HG03520 (cell line): ENCODE measurements at regions not wholly inside any gene's neighbourhood (a gene's known extent, or its start where the extent isn't known, plus 50 kb on each side); places are given as distances from the start of the nearest gene placed in this dataset.

Source experiments
- ATAC-seq: cut with Tn5 transposase; IDR thresholded peaks from one replicate; pipeline ENCODE4 v1.9.1; 2021; ENCODE audit warnings: mild to moderate bottlenecking, moderate library complexity; ENCODE audit not compliant: unreplicated experiment

DNA sequence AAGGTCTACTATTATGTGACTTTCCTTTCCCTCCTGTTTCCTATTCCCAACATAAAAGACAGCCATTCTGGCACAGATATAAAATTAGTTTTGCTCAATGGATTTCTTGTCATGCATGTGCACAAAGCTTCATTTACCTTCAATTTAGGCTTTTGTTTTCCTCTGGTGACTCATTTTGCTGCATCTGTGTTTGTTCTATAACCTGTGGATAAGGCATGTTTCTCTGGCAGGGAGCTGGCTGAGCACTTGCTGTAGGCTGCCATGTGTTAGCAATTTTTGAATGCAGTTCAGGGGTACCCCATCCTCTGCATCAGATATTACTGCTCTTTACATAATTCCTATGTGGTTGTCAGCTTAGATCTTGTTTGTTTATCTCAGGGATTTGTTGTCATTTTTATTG, 202.8 kb upstream of the GRID2 start:
- no peak for ATAC-seq

DNA sequence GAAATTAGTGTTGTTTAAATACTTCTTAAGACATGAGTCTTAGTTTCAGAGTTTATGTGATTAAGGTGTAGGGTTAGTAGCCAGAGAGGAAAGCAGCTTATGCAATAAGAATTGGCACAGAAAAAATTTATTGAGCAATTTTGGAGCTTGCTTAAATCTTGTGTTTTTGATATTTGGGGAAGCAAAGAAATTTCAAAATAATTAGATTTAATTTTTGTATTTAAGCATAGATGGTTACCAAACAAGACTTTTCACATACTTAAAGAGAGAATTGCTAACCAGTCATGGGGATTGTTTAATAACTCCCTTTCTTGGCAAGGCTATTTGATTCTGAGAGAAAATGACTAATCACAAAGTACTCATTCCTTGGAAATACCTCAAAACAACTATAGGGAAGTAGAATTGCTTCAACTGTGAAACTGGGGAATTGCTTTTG, 202.0 kb upstream of the GRID2 start:
- no peak for ATAC-seq

DNA sequence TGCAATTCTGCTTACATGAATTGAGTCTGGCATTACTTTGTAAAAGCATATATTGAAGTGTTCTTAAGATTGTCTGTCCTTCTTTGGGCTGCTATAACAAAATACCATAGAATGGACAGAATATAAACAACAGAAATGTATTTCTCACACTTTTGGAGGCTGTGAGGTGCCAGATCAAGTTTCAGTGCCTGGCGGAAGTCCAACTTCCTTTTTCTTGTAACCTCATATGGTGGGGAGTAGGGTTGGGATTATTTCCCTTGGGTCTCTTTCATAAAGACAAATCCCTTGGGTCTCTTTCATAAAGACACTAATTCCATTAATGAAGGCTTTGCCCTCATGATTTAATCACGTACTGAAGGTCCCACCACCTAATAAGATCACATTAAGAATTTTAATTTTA, 199.3 kb upstream of the GRID2 start:
- ATAC-seq = no peak

DNA sequence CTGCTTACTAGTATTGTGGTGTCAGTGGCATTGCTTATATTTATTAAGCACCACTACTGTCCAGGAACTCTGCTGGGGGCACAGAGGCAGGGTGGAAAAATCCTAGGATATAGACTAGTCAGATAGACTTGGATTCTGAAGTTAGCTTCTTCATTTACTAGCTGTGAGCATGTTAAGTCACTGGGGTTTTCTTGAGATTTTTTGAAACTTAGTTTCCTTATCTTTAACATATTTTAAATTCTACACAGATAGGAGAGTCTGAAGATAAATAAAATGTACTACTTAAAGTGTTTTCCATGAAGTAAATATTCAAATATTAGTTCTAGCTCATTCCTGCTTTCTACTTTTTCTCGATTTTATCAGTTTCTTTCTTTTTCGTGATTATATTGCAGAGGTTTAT, 196.9 kb upstream of the GRID2 start:
- ATAC-seq = no peak

DNA sequence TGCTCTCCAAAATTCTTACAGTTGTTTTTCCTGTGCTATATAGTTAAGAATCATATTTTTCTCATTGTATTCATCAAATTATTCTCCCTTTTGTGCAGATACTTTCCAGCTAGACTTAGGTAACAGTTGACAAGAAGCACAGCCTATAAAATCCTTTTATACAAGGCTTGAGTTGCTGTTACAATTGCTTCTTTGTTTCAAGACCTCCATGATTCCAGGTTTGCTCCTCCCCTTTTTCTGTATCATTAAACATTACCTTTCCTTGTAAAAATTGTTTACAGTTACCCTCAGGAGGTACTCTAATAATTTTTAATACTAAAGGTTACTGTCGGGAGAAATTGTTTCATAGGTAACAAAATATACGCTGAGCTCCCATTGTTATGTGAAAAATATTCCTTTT, 192.3 kb upstream of the GRID2 start:
- ATAC-seq = no peak

DNA sequence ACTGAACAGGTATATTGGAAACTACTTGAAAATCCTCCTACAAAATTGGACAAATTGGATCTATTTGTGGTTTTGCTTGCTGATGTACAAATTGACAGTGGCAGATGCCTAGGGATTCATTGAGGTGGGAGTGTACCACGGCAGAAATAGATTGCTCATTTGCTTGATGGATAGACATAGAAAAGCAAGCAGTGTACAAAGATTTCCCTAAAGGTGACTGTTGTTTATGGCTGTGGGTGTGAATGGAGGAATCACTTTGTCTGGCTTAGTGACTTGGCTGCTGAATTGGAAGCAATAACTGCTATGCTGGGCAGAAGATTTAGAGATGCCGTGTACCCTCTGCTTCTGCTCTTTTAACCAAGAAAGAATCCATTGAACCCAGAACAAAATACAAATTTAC, 191.0 kb upstream of the GRID2 start:
- no peak for ATAC-seq

DNA sequence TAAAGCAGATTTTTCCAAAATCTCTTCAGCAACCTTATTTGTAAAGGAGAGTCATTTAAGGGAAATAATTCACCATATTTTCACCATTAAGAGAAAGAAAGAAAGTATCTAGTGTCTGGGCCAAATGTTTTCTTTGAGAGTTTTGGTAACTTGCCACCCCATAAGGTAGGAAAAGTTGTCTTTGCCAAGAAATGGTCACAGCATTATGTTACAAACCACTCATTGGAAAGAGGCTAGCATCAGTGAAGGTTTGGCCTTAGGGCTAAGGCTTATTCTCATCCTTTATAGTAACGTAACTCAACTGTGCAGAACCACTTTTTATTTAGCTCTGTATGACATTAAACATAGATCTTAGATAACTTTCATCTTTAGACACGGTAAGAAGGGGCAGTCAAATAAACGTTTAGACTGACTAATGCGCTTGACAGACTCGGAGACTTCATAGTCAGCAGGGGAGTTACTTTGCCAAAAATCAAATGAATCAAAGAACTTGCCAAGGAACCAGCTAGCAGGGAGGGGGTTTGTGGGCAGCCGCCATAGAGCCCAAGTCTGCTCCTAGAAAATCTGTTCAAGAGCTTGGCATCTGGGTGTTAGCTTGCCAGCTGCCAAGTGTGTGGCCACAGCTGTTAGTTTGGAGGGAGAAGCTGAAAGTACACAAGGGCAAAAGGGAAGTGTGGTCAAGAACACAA, 182.8 kb upstream of the GRID2 start:
- ATAC-seq = no peak

DNA sequence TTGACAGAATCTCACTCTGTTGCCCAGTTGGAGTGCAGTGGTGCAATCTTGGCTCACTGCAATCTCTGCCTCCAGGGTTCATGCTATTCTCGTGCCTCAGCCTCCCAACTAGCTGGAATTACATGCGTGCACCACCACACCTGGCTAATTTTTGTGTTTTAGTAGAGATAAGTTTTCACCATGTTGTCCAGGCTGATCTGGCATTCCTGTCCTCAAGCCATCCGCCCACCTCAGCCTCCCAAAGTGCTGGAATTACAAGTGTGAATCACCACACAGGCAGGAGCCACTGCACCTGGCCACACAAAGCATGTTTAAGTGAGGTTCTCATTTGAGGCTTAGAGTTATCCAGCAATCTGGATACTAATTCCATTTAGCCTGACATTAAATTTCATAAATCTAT, 180.9 kb upstream of the GRID2 start:
- no peak for ATAC-seq

DNA sequence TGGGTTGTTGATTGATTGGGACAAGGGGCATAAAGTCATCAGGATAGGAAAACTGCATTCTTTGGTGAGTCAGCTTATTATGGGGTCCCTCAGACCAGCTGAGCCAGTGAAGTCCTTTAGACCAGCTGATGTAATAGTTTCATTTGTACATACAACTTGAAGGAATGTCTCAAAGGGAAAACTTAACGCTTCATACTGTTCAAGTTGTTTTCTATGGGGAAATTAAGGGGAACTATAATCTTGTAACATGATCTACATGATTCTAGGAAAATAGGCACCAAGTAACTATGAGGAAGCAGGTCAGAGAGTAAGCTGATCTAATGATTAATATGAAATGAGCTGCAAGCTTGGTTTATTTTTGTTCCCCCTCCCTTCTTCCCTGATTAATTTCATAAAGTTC, 175.1 kb upstream of the GRID2 start:
- no peak for ATAC-seq

DNA sequence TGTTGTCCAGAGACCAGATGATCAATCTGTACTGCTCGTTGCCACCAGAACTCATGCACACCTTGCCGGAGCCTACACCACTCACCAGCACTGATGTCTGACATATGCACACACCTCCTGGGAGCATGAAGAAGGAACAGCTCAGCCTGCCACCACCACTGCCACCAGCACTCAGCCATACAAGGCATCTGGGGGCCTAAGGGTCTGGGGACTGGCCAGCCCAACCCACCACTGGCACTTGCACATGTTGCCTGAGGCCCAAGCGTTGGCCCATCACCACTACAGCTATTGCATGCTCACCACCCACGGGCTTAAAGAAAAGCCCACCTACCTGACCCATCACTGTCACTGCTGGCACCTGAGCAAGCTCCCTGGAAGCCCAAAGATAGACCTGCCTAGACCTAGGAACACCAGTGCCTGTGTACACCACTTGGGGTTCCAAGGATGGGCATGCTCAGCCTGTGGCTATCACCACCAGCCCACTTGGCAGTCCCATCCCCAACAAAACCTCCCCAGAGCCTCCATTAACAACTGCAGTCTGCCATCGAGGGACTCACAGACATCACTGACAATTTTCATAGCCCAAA, 174.3 kb upstream of the GRID2 start:
- no peak for ATAC-seq

DNA sequence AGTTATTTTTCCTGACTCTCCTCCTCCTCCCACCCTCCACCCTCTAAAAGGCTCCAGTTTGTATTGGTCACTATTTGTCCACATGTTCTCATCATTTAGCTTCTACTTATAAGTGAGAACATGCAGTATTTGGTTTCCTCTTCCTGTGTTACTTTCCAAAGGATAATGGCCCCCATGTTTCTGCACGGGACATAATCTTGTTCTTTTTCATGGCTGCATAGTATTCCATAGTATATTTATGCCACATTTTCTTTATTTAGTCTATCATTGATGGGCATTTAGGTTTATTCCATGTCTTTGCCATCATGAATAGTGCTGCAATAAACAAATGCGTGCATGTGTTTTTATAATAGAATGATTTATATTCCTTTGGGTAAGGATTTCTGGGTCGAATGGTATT, 167.3 kb upstream of the GRID2 start:
- no peak for ATAC-seq

DNA sequence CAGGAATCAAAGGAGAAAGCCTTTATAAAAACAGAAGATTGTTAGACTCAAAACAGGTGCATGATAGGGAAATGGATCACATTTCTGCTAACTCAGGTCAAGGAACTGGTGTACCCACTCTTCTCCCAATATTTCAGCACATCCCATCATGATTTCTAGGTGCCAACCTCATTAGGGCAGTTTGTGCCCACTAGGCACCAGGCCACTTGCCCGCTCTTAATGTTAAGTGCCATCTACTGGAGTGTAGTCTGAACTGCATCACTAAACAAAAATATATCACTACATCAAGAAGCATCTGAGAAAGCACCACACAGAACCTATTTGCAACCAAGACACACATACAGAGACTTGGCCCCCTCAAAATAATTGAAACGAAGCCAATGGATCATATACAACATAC, 140.4 kb upstream of the GRID2 start:
- no peak for ATAC-seq

DNA sequence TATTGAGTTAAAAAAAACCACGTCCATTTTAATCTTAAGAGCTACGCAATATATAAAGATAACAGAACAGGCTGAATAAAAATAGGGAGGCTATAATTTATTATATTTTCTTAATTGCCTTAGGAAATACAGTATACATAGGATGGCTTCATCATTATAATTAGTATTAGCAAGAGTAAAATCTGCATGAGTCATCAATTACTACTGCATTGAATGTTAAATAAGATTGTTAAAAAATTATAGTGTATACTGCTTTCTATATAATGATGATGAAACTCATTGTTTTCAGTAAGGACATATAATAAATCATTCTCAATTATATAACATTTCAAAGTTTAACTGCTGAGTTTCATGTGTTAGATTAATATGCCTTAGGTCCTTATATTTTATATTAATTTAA, 133.4 kb upstream of the GRID2 start:
- no peak for ATAC-seq

DNA sequence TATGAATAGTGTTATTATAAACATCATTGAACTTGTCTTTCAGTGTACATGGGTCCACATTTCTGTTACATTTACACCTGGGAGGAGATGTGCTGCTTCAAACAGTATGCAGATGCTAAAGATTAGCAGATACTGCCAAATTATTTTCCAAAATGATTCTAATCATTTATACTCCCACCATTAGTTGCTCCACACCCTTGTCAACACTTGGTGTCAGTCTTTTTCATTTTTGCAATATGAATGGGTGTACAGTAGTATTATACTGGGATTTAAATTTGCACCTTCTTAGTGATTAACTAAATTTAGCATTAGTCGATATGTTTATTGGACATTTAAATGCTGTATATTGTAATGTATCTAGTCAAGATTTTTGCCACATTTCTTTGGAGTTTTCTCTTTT, 131.6 kb upstream of the GRID2 start:
- no peak for ATAC-seq

DNA sequence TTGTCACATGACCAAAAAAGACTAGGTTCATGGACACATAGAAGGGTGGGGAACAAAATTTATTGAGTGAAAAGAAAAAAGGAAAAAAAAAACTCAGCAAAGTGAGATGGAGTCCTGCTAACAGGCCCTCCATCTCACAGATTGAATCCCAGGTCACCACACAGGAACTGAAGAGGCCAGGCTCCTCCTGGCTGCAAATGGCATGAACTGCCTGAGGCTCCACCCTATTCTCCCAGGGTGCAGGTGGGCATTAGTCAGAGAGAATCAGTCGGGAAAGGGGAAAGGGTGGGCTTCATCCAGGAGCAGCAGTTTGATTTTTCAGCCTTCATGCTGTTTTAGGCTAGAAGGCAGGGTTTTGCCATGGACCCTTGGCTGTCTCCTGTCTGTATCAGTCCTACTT, 128.5 kb upstream of the GRID2 start:
- ATAC-seq = no peak

DNA sequence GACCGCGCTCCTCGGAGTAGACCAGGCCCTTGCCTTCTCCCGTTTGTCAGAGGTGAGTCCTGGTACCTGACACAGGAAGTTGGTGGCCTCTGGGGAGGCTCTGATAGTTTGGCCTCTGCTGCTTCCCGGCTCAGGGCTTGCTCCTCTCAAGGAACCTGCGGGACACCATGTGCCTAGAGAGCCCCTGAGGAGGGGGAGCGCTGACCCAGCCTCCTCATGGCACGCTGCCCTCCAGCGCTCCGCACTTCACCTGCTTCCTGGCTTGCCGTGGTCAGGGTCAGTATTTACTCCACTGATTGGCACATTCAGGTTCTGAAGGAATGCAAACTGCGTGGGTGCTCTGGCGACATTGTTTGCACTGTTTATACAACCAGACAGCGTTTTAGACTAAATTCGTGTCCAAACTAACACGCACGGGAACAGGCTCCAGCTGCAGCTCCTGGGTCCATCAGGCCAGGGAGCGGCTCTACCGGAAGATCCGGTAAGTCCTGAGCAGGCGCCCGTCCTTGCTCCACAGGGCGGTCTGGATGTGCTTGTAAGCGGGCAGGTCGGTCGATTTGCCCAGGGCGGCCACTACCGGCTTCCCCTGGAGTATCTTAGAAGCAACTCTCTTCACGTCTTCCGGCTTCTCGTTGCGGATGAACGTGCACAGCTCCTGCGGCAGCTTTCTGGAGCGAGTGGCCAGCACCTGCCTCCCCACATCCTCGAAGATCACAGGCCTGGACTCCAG, 121.6 kb upstream of the GRID2 start:
- no peak for ATAC-seq

DNA sequence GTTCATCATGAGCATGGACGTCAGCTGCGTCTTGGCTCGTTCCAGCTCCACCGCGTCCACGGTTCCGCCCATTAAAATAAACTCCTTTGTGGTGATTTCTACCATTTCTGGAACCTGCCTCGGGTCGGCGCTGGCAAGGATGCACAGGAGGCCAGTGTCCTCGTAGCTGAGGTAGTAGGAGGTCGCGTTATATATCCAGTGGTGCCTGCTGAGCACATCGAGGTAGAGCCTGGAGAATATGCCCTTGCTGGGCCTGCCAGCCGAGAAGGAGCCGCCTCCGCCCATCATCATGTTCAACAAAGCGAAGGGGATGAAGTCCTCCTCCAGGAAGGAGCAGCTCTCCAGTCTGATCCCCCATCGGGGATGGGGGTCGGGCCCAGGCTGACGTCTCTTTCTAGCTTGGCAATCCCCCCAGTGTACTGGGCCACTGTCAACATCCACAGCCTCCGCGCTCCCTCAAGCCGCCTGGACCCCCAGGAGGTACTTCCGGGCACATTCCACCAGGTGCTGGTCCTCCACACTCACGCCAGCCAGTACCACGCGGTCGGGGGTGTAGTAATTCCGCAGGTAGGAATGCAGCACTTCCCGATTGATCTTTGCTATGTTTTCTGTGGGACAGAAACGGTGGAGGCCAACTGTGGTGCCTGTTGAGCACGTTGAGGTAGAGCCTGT, 120.9 kb upstream of the GRID2 start:
- no peak for ATAC-seq

DNA sequence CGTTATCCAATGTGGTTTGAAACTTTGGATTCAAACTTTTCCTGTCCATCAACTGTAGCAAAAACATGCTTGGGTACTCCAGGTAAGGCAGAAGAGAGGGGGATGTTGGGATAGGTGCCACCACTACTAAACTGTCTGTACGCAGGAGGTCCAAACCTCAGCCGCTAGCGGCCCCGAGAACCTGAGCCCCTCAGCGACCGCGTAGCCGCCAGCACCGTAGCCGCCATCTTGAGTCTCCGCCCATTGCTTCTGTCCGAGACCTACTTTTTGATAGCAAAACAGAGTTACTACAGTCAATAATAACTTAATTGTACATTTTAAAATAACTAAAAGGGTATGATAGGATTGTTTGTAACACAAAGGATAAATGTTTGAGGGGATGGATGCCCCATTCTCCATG, 119.9 kb upstream of the GRID2 start:
- ATAC-seq = no peak

DNA sequence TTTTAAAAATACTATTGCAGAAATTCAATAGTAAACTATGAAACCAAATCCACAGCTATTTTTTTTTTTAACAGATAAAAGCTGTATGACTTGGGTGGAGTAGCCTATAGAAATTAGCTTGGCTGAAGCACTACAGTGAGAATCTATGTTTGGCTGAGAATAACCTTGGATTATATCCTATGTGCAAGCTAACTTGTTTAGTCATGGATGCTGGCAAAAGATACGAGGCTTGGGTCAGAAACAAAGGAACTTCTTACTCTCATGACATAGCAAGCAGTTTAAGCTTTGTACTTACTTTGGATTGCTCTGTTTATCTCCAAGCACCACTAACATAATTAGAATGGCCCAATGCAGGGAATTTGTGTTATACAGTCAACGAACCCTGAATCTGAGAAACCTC, 119.2 kb upstream of the GRID2 start:
- ATAC-seq = no peak

DNA sequence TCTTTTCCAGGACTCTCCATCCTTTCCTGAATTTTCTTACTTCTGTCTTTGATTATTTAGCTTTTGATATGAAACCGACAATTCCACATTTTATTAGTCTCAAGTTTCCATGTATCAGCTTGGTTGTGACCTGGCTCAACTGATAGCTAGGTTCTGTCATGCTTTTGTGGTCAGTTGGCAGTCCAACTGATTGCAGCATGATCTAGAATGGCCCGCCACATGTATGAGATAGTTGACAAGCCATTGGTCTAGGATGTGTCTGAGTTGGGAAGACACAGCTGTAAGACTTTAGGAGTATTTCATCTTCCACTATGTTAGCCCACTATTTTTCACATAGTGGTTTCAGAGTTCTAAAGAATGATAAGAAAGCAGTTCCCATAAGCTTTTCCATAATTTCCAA, 117.5 kb upstream of the GRID2 start:
- ATAC-seq = no peak

DNA sequence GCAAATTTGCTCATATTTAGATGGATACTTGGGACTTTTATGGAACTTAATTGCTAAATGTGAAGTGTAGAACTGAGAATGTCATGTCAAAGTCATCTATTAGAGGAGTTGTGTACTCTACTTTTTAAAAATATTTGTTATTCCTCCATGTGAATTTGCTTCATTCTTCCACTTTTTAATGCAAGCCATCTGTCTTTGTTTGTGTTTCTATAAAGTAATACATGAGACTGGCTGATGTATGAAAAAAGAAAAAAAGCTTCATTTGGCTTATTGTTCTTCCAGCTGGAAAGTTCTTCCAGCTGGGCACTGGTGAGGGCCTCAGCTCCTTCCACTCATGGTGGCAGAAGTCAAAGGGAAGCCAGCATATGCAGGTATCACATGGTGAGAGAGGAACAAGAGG, 114.6 kb upstream of the GRID2 start:
- no peak for ATAC-seq

DNA sequence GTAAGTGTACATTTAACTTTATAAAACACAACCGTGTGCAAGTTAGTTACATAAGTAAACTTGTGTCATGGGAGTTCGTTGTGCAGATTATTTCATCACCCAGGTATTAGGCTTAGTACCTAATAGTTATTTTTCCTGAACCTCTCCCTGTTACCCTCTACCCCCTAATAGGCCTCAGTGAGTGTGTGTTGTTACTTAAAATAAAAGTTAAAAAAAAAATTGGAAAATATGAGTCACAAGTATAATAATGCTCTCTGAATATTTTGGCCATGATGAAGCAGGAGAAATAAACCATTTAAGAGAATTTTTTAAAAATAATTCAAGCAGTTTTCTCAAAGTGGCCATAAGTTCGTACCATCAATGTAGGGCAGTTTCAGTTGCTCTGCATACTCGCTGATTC, 105.1 kb upstream of the GRID2 start:
- ATAC-seq = no peak
